ENCODE measurements at regions not wholly inside any gene's neighbourhood (a gene's known extent, or its start where the extent isn't known, plus 50 kb on each side); places are given as distances from the start of the nearest gene placed in this dataset.
"Not testable (repeated sequence)": the region's sequence is repeated elsewhere in the genome, so short reads cannot be mapped to it uniquely, and the experiment has no call there.

DNA sequence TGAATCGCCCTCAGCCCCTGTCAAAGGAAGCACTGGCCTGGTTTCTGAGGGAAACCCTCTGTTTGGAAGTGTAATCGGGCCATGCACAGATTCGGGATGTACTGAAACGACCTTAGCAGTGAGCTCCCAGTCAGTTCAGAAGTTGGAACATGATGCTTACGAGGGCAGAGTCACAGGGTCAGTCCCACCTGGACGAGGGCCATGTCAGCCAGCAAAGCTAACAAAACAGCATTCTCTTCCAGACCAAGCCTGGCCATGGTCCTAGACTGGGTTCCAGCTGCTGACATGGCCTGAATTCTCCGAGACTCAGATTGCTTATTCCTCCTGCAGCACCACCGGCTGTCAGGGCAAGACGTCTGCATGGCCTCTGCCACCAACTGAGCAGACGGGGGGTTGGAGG is 192.2 kb upstream of the WSCD1 start:
- Histone ChIP-seq H3K4me1 (ENCODE audit: control insufficient read depth, low read depth, low read length) (no peaks in the 10 kb centered on the region), H3K9ac (ENCODE audit: low read length) (no peak overlapping the region), H3K4me3 (ENCODE audit: low read length) (no peak overlapping the region), H3K27ac (ENCODE audit: low read length) (no peak overlapping the region), H3K36me3 (ENCODE audit: control insufficient read depth, low read depth, low read length) (no peaks in the 10 kb centered on the region), H3K9me3 (ENCODE audit: control insufficient read depth, low read depth, low read length) (no peaks in the 10 kb centered on the region), H3K27me3 (ENCODE audit: control insufficient read depth, insufficient read depth, low read length) (no peaks in the 10 kb centered on the region)

DNA sequence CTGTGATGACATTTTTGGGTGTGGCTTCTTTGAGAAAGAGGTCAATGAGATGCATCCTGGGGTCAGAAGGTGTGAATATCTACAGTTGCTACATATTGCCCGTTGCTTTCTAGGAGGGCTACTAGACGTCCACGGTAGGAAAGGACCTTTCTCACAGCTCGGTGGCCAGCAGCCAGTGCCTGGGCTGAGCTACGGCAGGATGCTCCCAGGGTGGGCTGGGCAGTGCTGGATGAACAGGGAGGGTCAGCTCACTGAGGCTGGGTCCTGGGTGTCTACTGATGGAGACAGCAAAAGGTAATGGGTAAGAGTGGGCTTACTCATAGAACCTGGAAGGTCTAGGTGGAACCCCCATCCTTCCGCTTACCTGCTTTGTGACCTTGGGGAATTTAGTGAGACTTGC is 188.3 kb upstream of the WSCD1 start:
- Histone ChIP-seq H3K27ac (ENCODE audit: low read length) (no peak overlapping the region), H3K9me3 (ENCODE audit: control insufficient read depth, low read depth, low read length) (no peaks in the 10 kb centered on the region), H3K27me3 (ENCODE audit: control insufficient read depth, insufficient read depth, low read length) (no peaks in the 10 kb centered on the region), H3K9ac (ENCODE audit: low read length) (no peak overlapping the region), H3K4me3 (ENCODE audit: low read length) (no peak overlapping the region), H3K36me3 (ENCODE audit: control insufficient read depth, low read depth, low read length) (no peaks in the 10 kb centered on the region), H3K4me1 (ENCODE audit: control insufficient read depth, low read depth, low read length) (no peaks in the 10 kb centered on the region)

GRCh38 chr17:5883775-5884665 is 186.2 kb upstream of the WSCD1 start:
- Histone ChIP-seq H3K27me3 (ENCODE audit: control insufficient read depth, insufficient read depth, low read length) (no peaks in the 10 kb centered on the region), H3K4me3 (ENCODE audit: low read length) (no peak overlapping the region), H3K4me1 (ENCODE audit: control insufficient read depth, low read depth, low read length) (no peaks in the 10 kb centered on the region), H3K9ac (ENCODE audit: low read length) (no peak overlapping the region), H3K36me3 (ENCODE audit: control insufficient read depth, low read depth, low read length) (no peaks in the 10 kb centered on the region), H3K27ac (ENCODE audit: low read length) (no peak overlapping the region), H3K9me3 (ENCODE audit: control insufficient read depth, low read depth, low read length) (no peaks in the 10 kb centered on the region)

- Histone ChIP-seq H3K4me3 (ENCODE audit: low read length) (no peak overlapping the region), H3K9me3 (ENCODE audit: control insufficient read depth, low read depth, low read length) (peaks cover 5% of the 10 kb centered on the region), H3K27ac (ENCODE audit: low read length) (no peak overlapping the region), H3K36me3 (ENCODE audit: control insufficient read depth, low read depth, low read length) (no peaks in the 10 kb centered on the region), H3K4me1 (ENCODE audit: control insufficient read depth, low read depth, low read length) (no peaks in the 10 kb centered on the region), H3K9ac (ENCODE audit: low read length) (no peak overlapping the region), H3K27me3 (ENCODE audit: control insufficient read depth, insufficient read depth, low read length) (no peaks in the 10 kb centered on the region)
Measured at GRCh38 chr17:5885336-5885735, 184.8 kb upstream of the WSCD1 start.

- H3K9me3 ChIP-seq (ENCODE audit: control insufficient read depth, low read depth, low read length), result peaks cover 15% of the 10 kb centered on the region
- H3K27me3 ChIP-seq (ENCODE audit: control insufficient read depth, insufficient read depth, low read length), result no peaks in the 10 kb centered on the region
- H3K27ac ChIP-seq (ENCODE audit: low read length), result no peak overlapping the region
- H3K4me1 ChIP-seq (ENCODE audit: control insufficient read depth, low read depth, low read length), result peaks cover 13% of the 10 kb centered on the region
- H3K36me3 ChIP-seq (ENCODE audit: control insufficient read depth, low read depth, low read length), result no peaks in the 10 kb centered on the region
- H3K9ac ChIP-seq (ENCODE audit: low read length), result no peak overlapping the region
- no peak overlapping the region for H3K4me3 ChIP-seq (ENCODE audit: low read length)
Measured at GRCh38 chr17:5888811-5889210, 181.4 kb upstream of the WSCD1 start.

GRCh38 chr17:5892921-5893675 is 177.1 kb upstream of the WSCD1 start:
- Histone ChIP-seq H3K27ac (ENCODE audit: low read length) (no peak overlapping the region), H3K27me3 (ENCODE audit: control insufficient read depth, insufficient read depth, low read length) (no peaks in the 10 kb centered on the region), H3K36me3 (ENCODE audit: control insufficient read depth, low read depth, low read length) (no peaks in the 10 kb centered on the region)

DNA sequence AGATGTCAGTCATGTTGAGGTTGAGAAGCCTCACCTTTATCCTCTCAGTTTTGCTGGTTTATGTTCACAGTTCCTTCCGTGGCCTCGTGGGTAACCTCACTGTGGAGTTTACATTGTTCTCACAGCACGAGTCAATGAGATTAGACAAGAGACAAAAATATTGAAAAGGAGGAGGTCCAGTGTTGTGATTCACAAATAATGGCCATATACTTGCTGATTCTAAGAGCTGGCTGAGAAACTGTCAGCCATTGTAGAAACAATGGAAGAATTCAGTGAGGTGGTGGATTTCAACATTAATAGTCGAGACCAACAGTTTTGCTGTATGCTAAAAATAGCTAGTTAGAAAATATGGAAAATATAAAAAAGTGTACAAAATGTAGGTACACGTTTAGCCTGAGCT is 176.4 kb upstream of the WSCD1 start:
- Histone ChIP-seq H3K9ac (ENCODE audit: low read length) (no peak overlapping the region), H3K27ac (ENCODE audit: low read length) (no peak overlapping the region), H3K27me3 (ENCODE audit: control insufficient read depth, insufficient read depth, low read length) (no peaks in the 10 kb centered on the region), H3K4me1 (ENCODE audit: control insufficient read depth, low read depth, low read length) (peaks cover 35% of the 10 kb centered on the region), H3K4me3 (ENCODE audit: low read length) (no peak overlapping the region), H3K36me3 (ENCODE audit: control insufficient read depth, low read depth, low read length) (no peaks in the 10 kb centered on the region), H3K9me3 (ENCODE audit: control insufficient read depth, low read depth, low read length) (peaks cover 15% of the 10 kb centered on the region)

More at GRCh38 chr17:5892921-5893675, 177.1 kb upstream of the WSCD1 start:
- peaks cover 15% of the 10 kb centered on the region for H3K9me3 ChIP-seq (ENCODE audit: control insufficient read depth, low read depth, low read length)
- H3K9ac ChIP-seq (ENCODE audit: low read length), result no peak overlapping the region
- peaks cover 35% of the 10 kb centered on the region for H3K4me1 ChIP-seq (ENCODE audit: control insufficient read depth, low read depth, low read length)
- H3K4me3 ChIP-seq (ENCODE audit: low read length), result no peak overlapping the region

DNA sequence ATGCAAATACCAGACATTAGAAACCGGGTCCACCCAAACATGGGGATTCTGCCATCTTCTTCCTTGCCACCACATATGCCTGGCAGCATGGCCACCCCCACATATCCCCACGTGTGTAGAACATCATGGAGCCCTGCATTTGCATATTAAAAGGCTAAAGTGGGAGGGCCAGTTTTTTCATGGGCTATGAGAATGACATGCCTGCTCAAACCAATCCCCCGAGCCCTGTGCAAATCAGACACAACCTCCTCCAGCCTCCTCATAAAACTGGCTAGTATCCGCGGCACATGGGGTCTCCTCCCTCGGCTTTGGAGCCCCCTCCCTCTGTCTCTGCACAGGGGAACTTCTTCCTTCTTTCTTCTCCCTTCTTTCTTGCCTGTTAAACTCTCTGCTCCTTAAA is 174.9 kb upstream of the WSCD1 start:
- Histone ChIP-seq H3K9ac (ENCODE audit: low read length) (no peak overlapping the region), H3K9me3 (ENCODE audit: control insufficient read depth, low read depth, low read length) (peaks cover 9% of the 10 kb centered on the region), H3K27me3 (ENCODE audit: control insufficient read depth, insufficient read depth, low read length) (no peaks in the 10 kb centered on the region), H3K4me3 (ENCODE audit: low read length) (no peak overlapping the region), H3K27ac (ENCODE audit: low read length) (no peak overlapping the region), H3K4me1 (ENCODE audit: control insufficient read depth, low read depth, low read length) (peaks cover 35% of the 10 kb centered on the region), H3K36me3 (ENCODE audit: control insufficient read depth, low read depth, low read length) (no peaks in the 10 kb centered on the region)

DNA sequence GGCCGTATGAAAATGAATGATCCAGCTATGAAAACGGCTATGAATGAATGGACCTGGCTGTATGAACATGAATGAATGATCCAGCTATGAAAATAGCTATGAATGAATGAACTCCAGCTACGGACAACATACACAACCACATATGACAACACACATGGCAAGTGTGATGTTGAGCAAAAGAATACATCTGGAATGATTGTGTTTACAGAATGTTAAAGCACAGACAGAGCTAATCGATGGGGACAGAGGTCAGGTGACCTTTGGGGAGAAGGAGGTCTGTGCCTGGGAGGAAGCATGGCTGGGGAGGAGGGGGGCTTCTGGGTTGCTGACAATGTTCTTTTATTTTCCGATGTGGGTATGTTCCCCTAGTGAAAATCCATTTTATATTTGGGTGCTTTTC is 174.0 kb upstream of the WSCD1 start:
- Histone ChIP-seq H3K27ac (ENCODE audit: low read length) (no peak overlapping the region), H3K9me3 (ENCODE audit: control insufficient read depth, low read depth, low read length) (peaks cover 1% of the 10 kb centered on the region), H3K4me1 (ENCODE audit: control insufficient read depth, low read depth, low read length) (peaks cover 35% of the 10 kb centered on the region), H3K4me3 (ENCODE audit: low read length) (no peak overlapping the region), H3K27me3 (ENCODE audit: control insufficient read depth, insufficient read depth, low read length) (no peaks in the 10 kb centered on the region), H3K36me3 (ENCODE audit: control insufficient read depth, low read depth, low read length) (no peaks in the 10 kb centered on the region), H3K9ac (ENCODE audit: low read length) (no peak overlapping the region)

DNA sequence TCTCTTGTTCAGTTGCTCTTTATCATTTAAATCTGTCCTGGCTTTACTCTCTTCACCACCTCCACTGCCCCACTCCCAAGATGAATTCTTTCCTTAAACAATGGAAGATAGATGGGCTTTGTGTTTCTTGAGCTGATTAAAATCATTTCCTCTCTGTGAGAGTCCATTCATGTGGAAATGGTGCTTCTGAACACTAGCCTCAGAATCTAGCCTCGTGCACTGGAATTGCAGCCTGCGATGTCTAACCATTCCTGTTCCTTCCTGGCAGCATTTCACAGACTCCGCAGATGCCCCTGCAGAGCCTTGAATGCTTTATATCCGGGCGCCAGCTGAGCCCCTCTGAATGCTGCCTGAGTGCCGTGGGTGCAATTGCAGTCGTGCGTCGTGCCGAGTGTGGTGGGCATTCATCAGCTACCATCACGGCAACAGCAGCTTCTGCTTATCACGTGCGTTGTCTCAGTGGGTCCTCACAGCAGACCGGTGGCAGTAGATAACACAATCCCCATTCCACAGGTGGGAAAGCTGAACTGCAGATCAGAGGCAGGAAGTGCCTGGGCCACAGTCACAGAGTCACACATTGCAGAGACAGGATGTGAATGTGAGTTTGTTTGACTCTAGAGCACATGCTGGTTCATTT is 172.8 kb upstream of the WSCD1 start:
- Histone ChIP-seq H3K9ac (ENCODE audit: low read length) (peak overlapping the region; percentile 30), H3K4me1 (ENCODE audit: control insufficient read depth, low read depth, low read length) (peaks cover 39% of the 10 kb centered on the region), H3K9me3 (ENCODE audit: control insufficient read depth, low read depth, low read length) (no peaks in the 10 kb centered on the region), H3K36me3 (ENCODE audit: control insufficient read depth, low read depth, low read length) (no peaks in the 10 kb centered on the region), H3K4me3 (ENCODE audit: low read length) (peak overlapping the region; percentile 1), H3K27ac (ENCODE audit: low read length) (peak overlapping the region; percentile 13), H3K27me3 (ENCODE audit: control insufficient read depth, insufficient read depth, low read length) (no peaks in the 10 kb centered on the region)

GRCh38 chr17:5897981-5898380 is 172.2 kb upstream of the WSCD1 start:
- not testable (repeated sequence) for H3K4me3 ChIP-seq (ENCODE audit: low read length); H3K9me3 ChIP-seq (ENCODE audit: control insufficient read depth, low read depth, low read length); H3K9ac ChIP-seq (ENCODE audit: low read length); H3K27me3 ChIP-seq (ENCODE audit: control insufficient read depth, insufficient read depth, low read length); H3K36me3 ChIP-seq (ENCODE audit: control insufficient read depth, low read depth, low read length)
- H3K27ac ChIP-seq (ENCODE audit: low read length), result peak overlapping the region; percentile 13
- peaks cover 34% of the 10 kb centered on the region for H3K4me1 ChIP-seq (ENCODE audit: control insufficient read depth, low read depth, low read length)
